ENCODE measurements at regions not wholly inside any gene's neighbourhood (a gene's known extent, or its start where the extent isn't known, plus 50 kb on each side); places are given as distances from the start of the nearest gene placed in this dataset.
"Not testable (repeated sequence)": the region's sequence is repeated elsewhere in the genome, so short reads cannot be mapped to it uniquely, and the experiment has no call there.

DNA sequence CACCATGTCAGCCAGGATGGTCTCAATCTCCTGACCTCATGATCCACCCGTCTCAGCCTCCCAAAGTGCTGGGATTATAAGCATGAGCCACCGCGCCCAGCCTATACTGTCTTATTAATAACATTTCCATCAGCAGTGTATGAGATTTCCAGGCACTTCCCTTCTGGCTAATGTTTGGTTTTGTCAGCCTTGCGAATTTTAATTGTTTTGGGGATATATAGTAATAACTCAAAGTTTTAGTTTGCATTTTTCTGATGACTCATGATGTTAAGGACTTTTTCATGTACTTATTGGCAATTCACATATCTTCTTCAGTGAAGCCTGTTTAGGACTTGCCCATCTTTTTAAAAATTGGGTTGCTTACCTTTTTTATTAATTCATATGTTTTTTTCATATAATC, 76.0 kb downstream of the TMEM270 start:
- Histone ChIP-seq H3K79me2 (ENCODE audit: insufficient read depth, low read length) (no peaks in the 10 kb centered on the region), H3K36me3 (replicated peaks in 1 of 2; ENCODE audit: control insufficient read depth in 1 of 2, insufficient read depth in 2 of 2, low read length in 2 of 2) (no peaks in the 10 kb centered on the region), H3K27ac (ENCODE audit: extremely low read length, insufficient read depth, low read length) (no peak overlapping the region), H3K4me3 (replicated peaks in 1 of 3; ENCODE audit: insufficient read depth in 1 of 3, low read depth in 2 of 3, low read length in 3 of 3) (no peak overlapping the region), H4K20me1 (ENCODE audit: insufficient read depth, low read length) (no peaks in the 10 kb centered on the region), H3K9me3 (ENCODE audit: low read length) (peaks cover 8% of the 10 kb centered on the region), H3K27me3 (ENCODE audit: control insufficient read depth in 1 of 2, insufficient read depth in 2 of 2, low read length in 2 of 2) (no peaks in the 10 kb centered on the region), H2AFZ (ENCODE audit: low read length) (no peak overlapping the region), H3K9ac (ENCODE audit: insufficient read depth, low read depth, low read length) (no peak overlapping the region), H3K4me2 (ENCODE audit: low read depth, low read length) (no peak overlapping the region), H3K4me1 (ENCODE audit: insufficient read depth, low read length) (peaks cover 3% of the 10 kb centered on the region; the same call in 1 of the 2 replicates)
- POLR2A ChIA-PET: no interaction called here
- in situ Hi-C loops (cut with HindIII; ENCODE audit: extremely low pct_ligation_motif_present, low pct_unique_long_range_greater_than_20kb) (no loop called here), intact Hi-C loops (cut with micrococcal nuclease; ENCODE audit: unreplicated experiment) (no loop called here)
- DNase-seq (ENCODE audit: low spot score) (no peak), FAIRE-seq (no peak), ATAC-seq (no peak)
- 71% methylated on average over 4 of the region's 4 CpGs for WGBS (ENCODE audit: low lambda C conversion rate)
- BruUV-seq (replicated peaks): no TSS peak
- CTCF ChIA-PET (ENCODE audit: low intra/inter-chr PET ratio, low total read pairs): no interaction called here
- TF ChIP-seq MAFF (IDR thresholded peaks at IDR 0.05; ENCODE audit: low read depth, low read length) (peak; percentile 57; the same call in 1 of the 2 replicates), ZNF790 (CRISPR knock-in tag; IDR thresholded peaks at IDR 0.05; ENCODE audit: borderline replicate concordance) (no peak), MAFK (conservative IDR thresholded peaks at IDR 0.05 in 1 of 2, IDR thresholded peaks at IDR 0.05 in 1 of 2; ENCODE audit: low read length in 2 of 2) (peak; percentile 36 to 56; a peak in 2 of 4 replicates)

GRCh38 chr7:73937650-73938049, 76.7 kb downstream of the TMEM270 start:
- H3K4me1 ChIP-seq (ENCODE audit: insufficient read depth, low read length); H3K36me3 ChIP-seq (replicated peaks in 1 of 2; ENCODE audit: control insufficient read depth in 1 of 2, insufficient read depth in 2 of 2, low read length in 2 of 2); H3K27me3 ChIP-seq (ENCODE audit: control insufficient read depth in 1 of 2, insufficient read depth in 2 of 2, low read length in 2 of 2); in situ Hi-C loops (cut with HindIII; ENCODE audit: extremely low pct_ligation_motif_present, low pct_unique_long_range_greater_than_20kb); ATAC-seq; H3K4me3 ChIP-seq (replicated peaks in 1 of 3; ENCODE audit: insufficient read depth in 1 of 3, low read depth in 2 of 3, low read length in 3 of 3); H4K20me1 ChIP-seq (ENCODE audit: insufficient read depth, low read length); H3K27ac ChIP-seq (ENCODE audit: extremely low read length, insufficient read depth, low read length); H3K4me2 ChIP-seq (ENCODE audit: low read depth, low read length); BruUV-seq (replicated peaks); H3K9ac ChIP-seq (ENCODE audit: insufficient read depth, low read depth, low read length); POLR2A ChIA-PET; H3K9me3 ChIP-seq (ENCODE audit: low read length); H2AFZ ChIP-seq (ENCODE audit: low read length); DNase-seq (ENCODE audit: low spot score); CTCF ChIA-PET (ENCODE audit: low intra/inter-chr PET ratio, low total read pairs); FAIRE-seq; intact Hi-C loops (cut with micrococcal nuclease; ENCODE audit: unreplicated experiment); H3K79me2 ChIP-seq (ENCODE audit: insufficient read depth, low read length): not testable (repeated sequence)
- WGBS (ENCODE audit: low lambda C conversion rate): 50% methylated on average over 5 of the region's 5 CpGs

All from HepG2 (cell line).